CD4-positive, alpha-beta T cell (primary cell): ENCODE measurements at regions not wholly inside any gene's neighbourhood (a gene's known extent, or its start where the extent isn't known, plus 50 kb on each side); places are given as distances from the start of the nearest gene placed in this dataset.

Experiments
- ATAC-seq: fragments of 200-7000 bp; cut with Tn5 transposase; one replicate; pipeline ENCODE4 v1.10.0; 2022; ENCODE audit warnings: mild to moderate bottlenecking; ENCODE audit not compliant: poor library complexity
- CTCF ChIA-PET: fragments of 350-600 bp; sonication (Branson Sonifier 250); formaldehyde crosslinking; loops from one replicate; lab custom pipeline; 2021; ENCODE audit warnings: antibody characterized with exemption, inconsistent platforms; lab: Charles Lee
- POLR2A ChIA-PET: fragments of 350-600 bp; sonication (Branson Sonifier 250); formaldehyde crosslinking; loops from one replicate; lab custom pipeline; 2021; ENCODE audit warnings: antibody characterized with exemption, inconsistent platforms; lab: Charles Lee
- DNase-seq, 14 experiments: peaks; one replicate each; pipeline ENCODE4 v3.0.0-alpha.2; 2013 to 2020; ENCODE audit warnings: mixed read lengths in 2 of 14
- H3K27ac ChIP-seq, 2 donors: one replicate each; pipeline versions ENCODE4 v1.5.1 to v1.7.0; 2013; ENCODE audit warnings: low read length in 2 of 2, low read depth in 1 of 2, mild to moderate bottlenecking in 1 of 2
- H3K27me3 ChIP-seq, 2 experiments: 1 replicate in 1 of 2; 2 replicates in 1 of 2; pipeline versions ENCODE4 v1.6.1 to v1.7.0; 2013; ENCODE audit warnings: low read length in 2 of 2, control low read depth in 1 of 2, mild to moderate bottlenecking in 1 of 2, moderate library complexity in 1 of 2; ENCODE audit not compliant: insufficient read depth in 2 of 2, control insufficient read depth in 1 of 2
- H3K36me3 ChIP-seq: one replicate; pipeline ENCODE4 v1.6.1; 2013; ENCODE audit warnings: low read length, control low read depth; ENCODE audit not compliant: insufficient read depth
- H3K4me1 ChIP-seq: one replicate; pipeline ENCODE4 v1.6.1; 2013; ENCODE audit warnings: low read length, control low read depth; ENCODE audit not compliant: insufficient read depth
- H3K4me3 ChIP-seq: one replicate; pipeline ENCODE4 v1.5.1; 2013; ENCODE audit warnings: mild to moderate bottlenecking, low read length, moderate library complexity
- H3K9me3 ChIP-seq, 2 experiments: 1 replicate in 1 of 2; 2 replicates in 1 of 2; pipeline versions ENCODE4 v1.6.1 to v1.7.0; 2013; ENCODE audit warnings: low read length in 2 of 2, mild to moderate bottlenecking in 2 of 2, control low read depth in 1 of 2, moderate library complexity in 1 of 2; ENCODE audit not compliant: control insufficient read depth in 1 of 2, insufficient read depth in 1 of 2
- H3K27ac Mint-ChIP-seq: one replicate; pipeline ENCODE4 v1.8.0; 2020; ENCODE audit warnings: mixed read lengths
- H3K27me3 Mint-ChIP-seq: one replicate; pipeline ENCODE4 v1.8.0; 2021; ENCODE audit warnings: mixed read lengths
- H3K36me3 Mint-ChIP-seq: one replicate; pipeline ENCODE4 v1.8.0; 2021; ENCODE audit warnings: low read depth, mixed read lengths
- H3K4me1 Mint-ChIP-seq: one replicate; pipeline ENCODE4 v1.8.0; 2021; ENCODE audit warnings: low read depth, mixed read lengths
- H3K4me3 Mint-ChIP-seq: one replicate; pipeline ENCODE4 v1.8.0; 2020; ENCODE audit warnings: mild to moderate bottlenecking, mixed read lengths
- H3K9me3 Mint-ChIP-seq: one replicate; pipeline ENCODE4 v1.8.0; 2020; ENCODE audit warnings: mixed read lengths
- CTCF ChIP-seq: fragments of 200-600 bp; IDR thresholded peaks from one replicate; pipeline ENCODE4 v1.8.0; 2022; ENCODE audit warnings: antibody characterized with exemption, mild to moderate bottlenecking
- intact Hi-C, 2 experiments: fragments of 100-400 bp; cut with DNase I in 1 of 2; cut with micrococcal nuclease in 1 of 2; formaldehyde crosslinking; loops; one replicate each; pipeline versions ENCODE4 v1.15.1 to v1.9.0; 2023 to 2025; cut with DNase I, micrococcal nuclease

GRCh38 chr2:18169893-18170175, 291.4 kb downstream of the KCNS3 start:
- ChIA-PET POLR2A (no interaction called here), CTCF (no interaction called here)
- DNase-seq, result no peak
- H3K27ac Mint-ChIP-seq, result no peak overlapping the region
- no peaks in the 10 kb centered on the region for H3K36me3 Mint-ChIP-seq
- H3K27me3 Mint-ChIP-seq, result peaks cover 18% of the 10 kb centered on the region
- no peak for ATAC-seq
- H3K4me1 Mint-ChIP-seq, result no peaks in the 10 kb centered on the region
- Histone ChIP-seq H3K4me3 (no peak overlapping the region), H3K4me1 (no peaks in the 10 kb centered on the region), H3K9me3 (peaks cover 0 to 10% of the 10 kb centered on the region in 2 experiments), H3K36me3 (no peaks in the 10 kb centered on the region), H3K27ac (no peak overlapping the region), H3K27me3 (no peaks in the 10 kb centered on the region)
- intact Hi-C loops, result loop anchor here in 1 of 2 experiments (10.0 kb wide), 1 partner anchor 525 kb away; no protein-coding TSS in a partner anchor
- no peak for TF ChIP-seq CTCF
- peaks cover under 1% of the 10 kb centered on the region for H3K9me3 Mint-ChIP-seq
- H3K4me3 Mint-ChIP-seq, result no peak overlapping the region

GRCh38 chr2:18169121-18169892, 290.8 kb downstream of the KCNS3 start:
- Histone ChIP-seq H3K36me3 (no peaks in the 10 kb centered on the region), H3K9me3 (peaks cover 0 to 10% of the 10 kb centered on the region in 2 experiments), H3K27ac (no peak overlapping the region), H3K4me3 (no peak overlapping the region), H3K27me3 (no peaks in the 10 kb centered on the region), H3K4me1 (no peaks in the 10 kb centered on the region)
- intact Hi-C loops, result no loop called here
- Mint-ChIP-seq H3K36me3 (no peaks in the 10 kb centered on the region), H3K4me3 (no peak overlapping the region), H3K4me1 (no peaks in the 10 kb centered on the region), H3K27ac (no peak overlapping the region), H3K27me3 (peaks cover 18% of the 10 kb centered on the region), H3K9me3 (peaks cover 2% of the 10 kb centered on the region)
- CTCF ChIA-PET, result no interaction called here
- POLR2A ChIA-PET, result no interaction called here
- ATAC-seq (no peak), DNase-seq (no peak)
- TF ChIP-seq CTCF, result no peak

- Mint-ChIP-seq H3K36me3 (no peaks in the 10 kb centered on the region), H3K27ac (no peak overlapping the region), H3K4me1 (no peaks in the 10 kb centered on the region), H3K27me3 (peaks cover 18% of the 10 kb centered on the region), H3K9me3 (peaks cover 2% of the 10 kb centered on the region), H3K4me3 (no peak overlapping the region)
- DNase-seq (no peak), ATAC-seq (no peak)
- CTCF ChIA-PET, result no interaction called here
- POLR2A ChIA-PET, result no interaction called here
- Histone ChIP-seq H3K4me1 (no peaks in the 10 kb centered on the region), H3K9me3 (peaks cover 0 to 10% of the 10 kb centered on the region in 2 experiments), H3K36me3 (no peaks in the 10 kb centered on the region), H3K27ac (no peak overlapping the region), H3K27me3 (no peaks in the 10 kb centered on the region), H3K4me3 (no peak overlapping the region)
- no peak for TF ChIP-seq CTCF
- intact Hi-C loops, result no loop called here
These were observed 289.4 kb downstream of the KCNS3 start for GRCh38 chr2:18167871-18168270.
